IMR-90 (cell line): ENCODE measurements at regions not wholly inside any gene's neighbourhood (a gene's known extent, or its start where the extent isn't known, plus 50 kb on each side); places are given as distances from the start of the nearest gene placed in this dataset.

Experiments used
- ATAC-seq: fragments of 200-7000 bp; cut with Tn5 transposase; 2 replicates; pipeline ENCODE4 v1.9.1; 2020; ENCODE audit warnings: low read depth, mild to moderate bottlenecking, moderate library complexity
- BruUV-seq: library from RNA; stranded (reverse); fragments of 400-500 nt; replicated peaks from 2 replicates; lab custom pipeline; 2021; lab: Mats Ljungman, UMichigan
- CTCF ChIA-PET: fragments of 300-600 bp; formaldehyde crosslinking; extraction: SDS; loops from one replicate; lab custom pipeline; 2021; ENCODE audit warnings: antibody characterized with exemption; lab: Yijun Ruan, JAX
- POLR2A ChIA-PET: fragments of 300-600 bp; sonication (Branson Sonifier 250); formaldehyde crosslinking; loops from one replicate; lab custom pipeline; 2022; ENCODE audit warnings: antibody characterized with exemption; ENCODE audit not compliant: unreplicated experiment; lab: Charles Lee
- DNase-seq: peaks from one replicate; pipeline ENCODE4 v3.0.0; 2013
- H2AFZ ChIP-seq: replicated peaks from 2 replicates; pipeline ENCODE3; 2013; ENCODE audit warnings: low read length, mild to moderate bottlenecking; ENCODE audit not compliant: poor library complexity
- H2AK5ac ChIP-seq: 2 replicates; pipeline ENCODE4 v1.6.1; 2013; ENCODE audit warnings: low read depth, low read length, inconsistent platforms
- H2AK9ac ChIP-seq: replicated peaks from 2 replicates; pipeline ENCODE3; 2013; ENCODE audit warnings: mild to moderate bottlenecking, low read depth, low read length, moderate library complexity; ENCODE audit not compliant: poor library complexity
- H2BK120ac ChIP-seq: 2 replicates; pipeline ENCODE4 v1.6.1; 2013; ENCODE audit warnings: low read depth, low read length, inconsistent platforms
- H2BK15ac ChIP-seq: 3 replicates; pipeline ENCODE4 v1.6.1; 2013; ENCODE audit warnings: low read depth, low read length, inconsistent platforms
- H2BK20ac ChIP-seq: 2 replicates; pipeline ENCODE4 v1.6.1; 2013; ENCODE audit warnings: low read depth, mild to moderate bottlenecking, inconsistent platforms, low read length, moderate library complexity
- H2BK5ac ChIP-seq: 2 replicates; pipeline ENCODE4 v1.6.1; 2013; ENCODE audit warnings: mild to moderate bottlenecking, low read depth, low read length, inconsistent platforms; ENCODE audit not compliant: poor library complexity, severe bottlenecking
- H3K14ac ChIP-seq: replicated peaks from 2 replicates; pipeline ENCODE4 v1.6.1; 2013; ENCODE audit warnings: low read depth, low read length, inconsistent platforms
- H3K18ac ChIP-seq: 2 replicates; pipeline ENCODE4 v1.6.1; 2013; ENCODE audit warnings: low read depth, low read length, control low read depth
- H3K23ac ChIP-seq: 2 replicates; pipeline ENCODE4 v1.6.1; 2013; ENCODE audit warnings: low read depth, low read length, inconsistent platforms
- H3K27ac ChIP-seq: 2 replicates; pipeline ENCODE4 v1.5.1; 2013; ENCODE audit warnings: mild to moderate bottlenecking, control low read depth, low read length; ENCODE audit not compliant: insufficient read depth
- H3K27me3 ChIP-seq: 2 replicates; pipeline ENCODE4 v1.6.1; 2013; ENCODE audit warnings: low read length; ENCODE audit not compliant: control insufficient read depth, insufficient read depth
- H3K36me3 ChIP-seq: 2 replicates; pipeline ENCODE4 v1.6.1; 2013; ENCODE audit warnings: low read length, mixed read lengths; ENCODE audit not compliant: control insufficient read depth, insufficient read depth
- H3K4ac ChIP-seq: 2 replicates; pipeline ENCODE4 v1.6.1; 2013; ENCODE audit warnings: low read depth, low read length, inconsistent platforms
- H3K4me1 ChIP-seq: 2 replicates; pipeline ENCODE4 v1.6.1; 2013; ENCODE audit warnings: low read length, mixed read lengths; ENCODE audit not compliant: control insufficient read depth, insufficient read depth
- H3K4me2 ChIP-seq: 2 replicates; pipeline ENCODE4 v1.6.1; 2013; ENCODE audit warnings: low read depth, mild to moderate bottlenecking, control low read depth, low read length, moderate library complexity
- H3K4me3 ChIP-seq: 2 replicates; pipeline ENCODE4 v1.5.1; 2013; ENCODE audit warnings: low read depth, mild to moderate bottlenecking, control low read depth, low read length, moderate library complexity; ENCODE audit not compliant: insufficient read depth
- H3K56ac ChIP-seq: 2 replicates; pipeline ENCODE4 v1.6.1; 2013; ENCODE audit warnings: low read length, inconsistent platforms; ENCODE audit not compliant: insufficient read depth; ENCODE audit errors: extremely low read depth
- H3K79me1 ChIP-seq, 2 experiments: 2 replicates each; pipeline ENCODE4 v1.6.1; 2013; ENCODE audit warnings: low read length in 2 of 2, inconsistent platforms in 1 of 2, low read depth in 1 of 2
- H3K9ac ChIP-seq: 2 replicates; pipeline ENCODE4 v1.6.1; 2013; ENCODE audit warnings: low read depth, low read length, control low read depth
- H3K9me1 ChIP-seq: 2 replicates; pipeline ENCODE4 v1.6.1; 2013; ENCODE audit warnings: low read length, inconsistent platforms; ENCODE audit not compliant: insufficient read depth
- H3K9me3 ChIP-seq: 2 replicates; pipeline ENCODE4 v1.6.1; 2013; ENCODE audit warnings: low read length; ENCODE audit not compliant: control insufficient read depth, insufficient read depth
- H4K20me1 ChIP-seq: 2 replicates; pipeline ENCODE4 v1.6.1; 2013; ENCODE audit warnings: low read length, inconsistent platforms; ENCODE audit not compliant: insufficient read depth
- H4K5ac ChIP-seq: 2 replicates; pipeline ENCODE4 v1.6.1; 2013; ENCODE audit warnings: mild to moderate bottlenecking, low read depth, low read length, control low read depth
- H4K8ac ChIP-seq, 2 experiments: 2 replicates each; pipeline ENCODE4 v1.6.1; 2013; ENCODE audit warnings: low read depth in 2 of 2, low read length in 2 of 2, control low read depth in 1 of 2, inconsistent platforms in 1 of 2
- H4K91ac ChIP-seq: 2 replicates; pipeline ENCODE4 v1.6.1; 2013; ENCODE audit warnings: low read depth, low read length, inconsistent platforms; ENCODE audit not compliant: insufficient read depth
- BHLHE40 ChIP-seq: fragments of 150-350 bp; IDR thresholded peaks from 2 replicates; pipeline ENCODE4 v1.6.1; 2016; ENCODE audit warnings: mild to moderate bottlenecking, low read depth, low read length
- CEBPB ChIP-seq: IDR thresholded peaks from 2 replicates; pipeline ENCODE4 v1.6.1; 2012; ENCODE audit warnings: low read depth, low read length, improper control_type of control experiment
- ELK1 ChIP-seq: fragments of 150-350 bp; IDR thresholded peaks from 2 replicates; pipeline ENCODE4 v1.6.1; 2016; ENCODE audit warnings: low read depth, mild to moderate bottlenecking, low read length, moderate library complexity, borderline replicate concordance
- FOS ChIP-seq: fragments of 150-350 bp; IDR thresholded peaks from 2 replicates; pipeline ENCODE4 v1.6.1; 2016; ENCODE audit warnings: low read depth, low read length
- MAZ ChIP-seq: IDR thresholded peaks from 2 replicates; pipeline ENCODE4 v1.6.1; 2012; ENCODE audit warnings: low read depth, mild to moderate bottlenecking, low read length, improper control_type of control experiment, moderate library complexity, borderline replicate concordance
- NFE2L2 ChIP-seq: fragments of 150-350 bp; IDR thresholded peaks from 2 replicates; pipeline ENCODE4 v1.6.1; 2016; ENCODE audit warnings: low read depth, mild to moderate bottlenecking, low read length
- RAD21 ChIP-seq: IDR thresholded peaks from 2 replicates; pipeline ENCODE4 v1.6.1; 2012; ENCODE audit warnings: low read length, improper control_type of control experiment
- RFX5 ChIP-seq: IDR thresholded peaks from 2 replicates; pipeline ENCODE4 v1.8.0; 2012; ENCODE audit warnings: low read depth, mild to moderate bottlenecking, low read length, moderate library complexity
- WGBS, 2 experiments: methylation state at CpG; one replicate each; pipeline versions ENCODE4 v1.1.5 to v1.1.7; 2013; ENCODE audit warnings: missing lambda C conversion rate in 2 of 2; ENCODE audit not compliant: insufficient read length in 1 of 2; ENCODE audit errors: extremely low coverage in 2 of 2; 5-methylcytosine and 5-hydroxymethylcytosine counted together
- dilution Hi-C: fragments of 300-500 bp; cut with HindIII; formaldehyde crosslinking; loops from one replicate; pipeline ENCODE4 v1.14.3; 2018; ENCODE audit warnings: low sequenced_read_pairs; ENCODE audit not compliant: unreplicated experiment
- in situ Hi-C: fragments of 300-500 bp; cut with MboI; formaldehyde crosslinking; loops from 3 replicates; pipeline ENCODE4 v1.14.3; 2019; ENCODE audit warnings: low sequenced_read_pairs, inconsistent platforms, mixed read lengths
- intact Hi-C: fragments of 100-400 bp; cut with micrococcal nuclease; formaldehyde crosslinking; loops from 2 replicates; pipeline ENCODE4 v1.10.0; 2022
- TF ChIP-seq, protein P1 (sequence below): fragments of 150-350 bp; IDR thresholded peaks from 2 replicates; pipeline ENCODE4 v1.6.1; 2017; ENCODE audit warnings: mild to moderate bottlenecking, antibody characterized with exemption, low read length, low read depth
- TF ChIP-seq, protein P2 (sequence below): conservative IDR thresholded peaks from 2 replicates; pipeline ENCODE4 v1.5.1; 2012; ENCODE audit warnings: mild to moderate bottlenecking, low read depth, low read length, improper control_type of control experiment

DNA sequence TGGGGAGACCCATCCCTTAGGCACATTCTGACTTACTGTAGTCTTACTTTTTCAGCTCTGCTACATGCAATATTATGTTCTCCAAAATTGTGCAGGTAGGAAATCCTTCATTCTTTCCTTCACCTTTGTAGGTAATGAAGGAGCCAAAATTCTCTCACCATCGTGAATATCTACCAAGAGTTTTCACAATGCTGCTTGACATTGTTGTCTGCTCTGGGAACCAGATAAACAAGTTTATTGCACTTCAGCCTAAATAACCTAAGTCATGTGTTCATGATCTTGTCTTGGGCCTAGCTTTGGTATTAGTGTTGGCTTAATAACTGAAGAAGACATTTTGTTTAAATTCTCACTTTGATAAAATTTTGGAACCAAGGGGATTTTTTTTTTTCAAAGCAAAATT, 110.8 kb upstream of the ELAC2 start:
- dilution Hi-C loops, result no loop called here
- Histone ChIP-seq H3K79me1 (no peaks in the 10 kb centered on the region), H3K56ac (no peak overlapping the region), H3K36me3 (no peaks in the 10 kb centered on the region), H2BK120ac (no peak overlapping the region), H3K4me2 (no peak overlapping the region), H3K18ac (no peak overlapping the region), H3K9ac (no peak overlapping the region), H3K4ac (no peak overlapping the region), H2BK15ac (no peak overlapping the region), H3K27me3 (no peaks in the 10 kb centered on the region; the same call in 1 of the 2 replicates), H4K5ac (no peak overlapping the region), H2BK20ac (no peak overlapping the region), H2AK5ac (no peak overlapping the region), H3K23ac (no peak overlapping the region), H3K9me1 (no peaks in the 10 kb centered on the region), H3K27ac (no peak overlapping the region), H3K4me1 (no peaks in the 10 kb centered on the region), H2BK5ac (no peak overlapping the region), H2AK9ac (no peak overlapping the region), H3K4me3 (no peak overlapping the region), H4K91ac (no peak overlapping the region), H3K14ac (no peak overlapping the region), H4K20me1 (no peaks in the 10 kb centered on the region), H4K8ac (no peak overlapping the region), H2AFZ (no peak overlapping the region), H3K9me3 (no peaks in the 10 kb centered on the region)
- ATAC-seq (no peak), DNase-seq (no peak)
- CTCF ChIA-PET, result no interaction called here
- BruUV-seq, result no TSS peak
- POLR2A ChIA-PET, result interaction anchor here (0.7 kb wide), 1 partner anchor 59 kb away, joined by 4 read pairs; no protein-coding TSS in a partner anchor
- WGBS, 2 experiments, result no CpG with 5 or more reads among the region's 1 CpG
- in situ Hi-C loops, result no loop called here
- TF ChIP-seq, protein P1, sequence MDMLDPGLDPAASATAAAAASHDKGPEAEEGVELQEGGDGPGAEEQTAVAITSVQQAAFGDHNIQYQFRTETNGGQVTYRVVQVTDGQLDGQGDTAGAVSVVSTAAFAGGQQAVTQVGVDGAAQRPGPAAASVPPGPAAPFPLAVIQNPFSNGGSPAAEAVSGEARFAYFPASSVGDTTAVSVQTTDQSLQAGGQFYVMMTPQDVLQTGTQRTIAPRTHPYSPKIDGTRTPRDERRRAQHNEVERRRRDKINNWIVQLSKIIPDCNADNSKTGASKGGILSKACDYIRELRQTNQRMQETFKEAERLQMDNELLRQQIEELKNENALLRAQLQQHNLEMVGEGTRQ, result no peak
- TF ChIP-seq FOS, result no peak
- TF ChIP-seq MAZ, result no peak
- no peak for TF ChIP-seq BHLHE40
- no peak for TF ChIP-seq CEBPB
- no peak for TF ChIP-seq NFE2L2
- TF ChIP-seq RAD21, result no peak
- no peak for TF ChIP-seq RFX5
- no peak for TF ChIP-seq ELK1
- TF ChIP-seq, protein P2, sequence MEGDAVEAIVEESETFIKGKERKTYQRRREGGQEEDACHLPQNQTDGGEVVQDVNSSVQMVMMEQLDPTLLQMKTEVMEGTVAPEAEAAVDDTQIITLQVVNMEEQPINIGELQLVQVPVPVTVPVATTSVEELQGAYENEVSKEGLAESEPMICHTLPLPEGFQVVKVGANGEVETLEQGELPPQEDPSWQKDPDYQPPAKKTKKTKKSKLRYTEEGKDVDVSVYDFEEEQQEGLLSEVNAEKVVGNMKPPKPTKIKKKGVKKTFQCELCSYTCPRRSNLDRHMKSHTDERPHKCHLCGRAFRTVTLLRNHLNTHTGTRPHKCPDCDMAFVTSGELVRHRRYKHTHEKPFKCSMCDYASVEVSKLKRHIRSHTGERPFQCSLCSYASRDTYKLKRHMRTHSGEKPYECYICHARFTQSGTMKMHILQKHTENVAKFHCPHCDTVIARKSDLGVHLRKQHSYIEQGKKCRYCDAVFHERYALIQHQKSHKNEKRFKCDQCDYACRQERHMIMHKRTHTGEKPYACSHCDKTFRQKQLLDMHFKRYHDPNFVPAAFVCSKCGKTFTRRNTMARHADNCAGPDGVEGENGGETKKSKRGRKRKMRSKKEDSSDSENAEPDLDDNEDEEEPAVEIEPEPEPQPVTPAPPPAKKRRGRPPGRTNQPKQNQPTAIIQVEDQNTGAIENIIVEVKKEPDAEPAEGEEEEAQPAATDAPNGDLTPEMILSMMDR, result no peak
- intact Hi-C loops, result no loop called here
